ENCODE measurements at regions not wholly inside any gene's neighbourhood (a gene's known extent, or its start where the extent isn't known, plus 50 kb on each side); places are given as distances from the start of the nearest gene placed in this dataset.

DNA sequence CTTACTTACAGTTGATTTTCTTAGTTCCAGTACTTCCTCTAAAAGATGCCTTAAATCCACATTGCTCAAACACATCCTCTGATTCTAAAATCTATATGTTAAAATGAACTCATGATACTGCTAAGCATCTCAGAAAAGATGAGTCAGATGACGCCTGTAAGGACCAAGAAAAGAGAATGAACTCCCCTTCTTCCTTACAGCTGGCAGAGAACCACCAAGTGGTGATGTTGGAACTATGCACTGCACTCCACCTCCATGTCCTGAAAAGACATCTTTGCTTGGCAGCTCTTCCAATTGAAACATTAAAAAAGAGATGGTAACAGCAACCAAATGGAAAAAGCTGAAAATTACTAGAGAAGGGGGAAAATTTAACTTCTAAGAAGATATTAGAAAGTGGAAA is 648.8 kb downstream of the PTPRC start:
- no peak for TF ChIP-seq POLR2AphosphoS5 (IDR thresholded peaks at IDR 0.05; ENCODE audit: low read depth, low read length)
- TF ChIP-seq, protein P1, sequence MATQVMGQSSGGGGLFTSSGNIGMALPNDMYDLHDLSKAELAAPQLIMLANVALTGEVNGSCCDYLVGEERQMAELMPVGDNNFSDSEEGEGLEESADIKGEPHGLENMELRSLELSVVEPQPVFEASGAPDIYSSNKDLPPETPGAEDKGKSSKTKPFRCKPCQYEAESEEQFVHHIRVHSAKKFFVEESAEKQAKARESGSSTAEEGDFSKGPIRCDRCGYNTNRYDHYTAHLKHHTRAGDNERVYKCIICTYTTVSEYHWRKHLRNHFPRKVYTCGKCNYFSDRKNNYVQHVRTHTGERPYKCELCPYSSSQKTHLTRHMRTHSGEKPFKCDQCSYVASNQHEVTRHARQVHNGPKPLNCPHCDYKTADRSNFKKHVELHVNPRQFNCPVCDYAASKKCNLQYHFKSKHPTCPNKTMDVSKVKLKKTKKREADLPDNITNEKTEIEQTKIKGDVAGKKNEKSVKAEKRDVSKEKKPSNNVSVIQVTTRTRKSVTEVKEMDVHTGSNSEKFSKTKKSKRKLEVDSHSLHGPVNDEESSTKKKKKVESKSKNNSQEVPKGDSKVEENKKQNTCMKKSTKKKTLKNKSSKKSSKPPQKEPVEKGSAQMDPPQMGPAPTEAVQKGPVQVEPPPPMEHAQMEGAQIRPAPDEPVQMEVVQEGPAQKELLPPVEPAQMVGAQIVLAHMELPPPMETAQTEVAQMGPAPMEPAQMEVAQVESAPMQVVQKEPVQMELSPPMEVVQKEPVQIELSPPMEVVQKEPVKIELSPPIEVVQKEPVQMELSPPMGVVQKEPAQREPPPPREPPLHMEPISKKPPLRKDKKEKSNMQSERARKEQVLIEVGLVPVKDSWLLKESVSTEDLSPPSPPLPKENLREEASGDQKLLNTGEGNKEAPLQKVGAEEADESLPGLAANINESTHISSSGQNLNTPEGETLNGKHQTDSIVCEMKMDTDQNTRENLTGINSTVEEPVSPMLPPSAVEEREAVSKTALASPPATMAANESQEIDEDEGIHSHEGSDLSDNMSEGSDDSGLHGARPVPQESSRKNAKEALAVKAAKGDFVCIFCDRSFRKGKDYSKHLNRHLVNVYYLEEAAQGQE (IDR thresholded peaks at IDR 0.05; ENCODE audit: insufficient read depth in 1 of 2, low read depth in 2 of 2, low read length in 1 of 2): no peak
- TF ChIP-seq, protein P2, sequence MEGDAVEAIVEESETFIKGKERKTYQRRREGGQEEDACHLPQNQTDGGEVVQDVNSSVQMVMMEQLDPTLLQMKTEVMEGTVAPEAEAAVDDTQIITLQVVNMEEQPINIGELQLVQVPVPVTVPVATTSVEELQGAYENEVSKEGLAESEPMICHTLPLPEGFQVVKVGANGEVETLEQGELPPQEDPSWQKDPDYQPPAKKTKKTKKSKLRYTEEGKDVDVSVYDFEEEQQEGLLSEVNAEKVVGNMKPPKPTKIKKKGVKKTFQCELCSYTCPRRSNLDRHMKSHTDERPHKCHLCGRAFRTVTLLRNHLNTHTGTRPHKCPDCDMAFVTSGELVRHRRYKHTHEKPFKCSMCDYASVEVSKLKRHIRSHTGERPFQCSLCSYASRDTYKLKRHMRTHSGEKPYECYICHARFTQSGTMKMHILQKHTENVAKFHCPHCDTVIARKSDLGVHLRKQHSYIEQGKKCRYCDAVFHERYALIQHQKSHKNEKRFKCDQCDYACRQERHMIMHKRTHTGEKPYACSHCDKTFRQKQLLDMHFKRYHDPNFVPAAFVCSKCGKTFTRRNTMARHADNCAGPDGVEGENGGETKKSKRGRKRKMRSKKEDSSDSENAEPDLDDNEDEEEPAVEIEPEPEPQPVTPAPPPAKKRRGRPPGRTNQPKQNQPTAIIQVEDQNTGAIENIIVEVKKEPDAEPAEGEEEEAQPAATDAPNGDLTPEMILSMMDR (IDR thresholded peaks at IDR 0.05): no peak
- no peak for TF ChIP-seq SIN3A (IDR thresholded peaks at IDR 0.05; ENCODE audit: borderline replicate concordance, insufficient read depth, low read depth, low read length)
- TF ChIP-seq TCF7L2 (IDR thresholded peaks at IDR 0.05; ENCODE audit: low read depth, low read length): no peak
- DNase-seq (ENCODE audit: low read depth, low spot score) (no peak), ATAC-seq (no peak)
- Histone ChIP-seq H3K27ac (ENCODE audit: low read length) (no peak overlapping the region), H3K4me3 (ENCODE audit: low read depth in 2 of 2, low read length in 2 of 2) (no peak overlapping the region), H3K4me1 (ENCODE audit: control insufficient read depth, insufficient read depth, low read length) (no peaks in the 10 kb centered on the region), H3K27me3 (ENCODE audit: control insufficient read depth, insufficient read depth, low read length) (no peaks in the 10 kb centered on the region), H3K36me3 (ENCODE audit: control insufficient read depth, insufficient read depth, low read length) (no peaks in the 10 kb centered on the region), H3K9me3 (ENCODE audit: control insufficient read depth, insufficient read depth, low read depth, low read length) (no peaks in the 10 kb centered on the region)
- ChIA-PET POLR2A (no interaction called here), CTCF (no interaction called here)
- intact Hi-C loops (cut with micrococcal nuclease; ENCODE audit: unreplicated experiment) (no loop called here), in situ Hi-C loops (cut with HindIII; ENCODE audit: low pct_unique_long_range_greater_than_20kb, low sequenced_read_pairs) (no loop called here)
- no TSS peak for BruUV-seq (replicated peaks)

DNA sequence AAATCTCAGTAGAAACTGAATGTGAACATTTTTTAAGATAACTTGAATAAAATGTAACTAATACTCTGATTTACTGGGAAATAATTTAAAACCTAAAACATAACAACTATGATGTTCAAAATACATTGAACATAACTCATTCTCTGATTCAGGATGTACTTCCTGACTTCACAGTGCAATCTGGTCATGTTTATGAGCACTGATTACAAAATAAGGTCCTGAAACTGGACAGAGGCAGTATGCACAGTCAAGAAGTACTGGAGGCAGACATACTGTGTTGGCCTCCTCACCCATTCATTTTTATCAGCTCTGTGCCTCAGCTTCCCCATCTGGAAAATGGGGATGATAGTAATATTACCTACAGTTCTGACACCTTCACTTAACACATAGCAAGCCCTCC is 651.3 kb downstream of the PTPRC start:
- DNase-seq (ENCODE audit: low read depth, low spot score) (no peak), ATAC-seq (no peak)
- BruUV-seq (replicated peaks): no TSS peak
- Histone ChIP-seq H3K4me1 (ENCODE audit: control insufficient read depth, insufficient read depth, low read length) (no peaks in the 10 kb centered on the region), H3K27ac (ENCODE audit: low read length) (no peak overlapping the region), H3K36me3 (ENCODE audit: control insufficient read depth, insufficient read depth, low read length) (no peaks in the 10 kb centered on the region), H3K4me3 (ENCODE audit: low read depth in 2 of 2, low read length in 2 of 2) (no peak overlapping the region), H3K9me3 (ENCODE audit: control insufficient read depth, insufficient read depth, low read depth, low read length) (no peaks in the 10 kb centered on the region), H3K27me3 (ENCODE audit: control insufficient read depth, insufficient read depth, low read length) (no peaks in the 10 kb centered on the region)
- POLR2A ChIA-PET: no interaction called here
- in situ Hi-C loops (cut with HindIII; ENCODE audit: low pct_unique_long_range_greater_than_20kb, low sequenced_read_pairs) (no loop called here), intact Hi-C loops (cut with micrococcal nuclease; ENCODE audit: unreplicated experiment) (no loop called here)
- CTCF ChIA-PET: no interaction called here
- TF ChIP-seq SIN3A (IDR thresholded peaks at IDR 0.05; ENCODE audit: borderline replicate concordance, insufficient read depth, low read depth, low read length) (no peak), TCF7L2 (IDR thresholded peaks at IDR 0.05; ENCODE audit: low read depth, low read length) (no peak), POLR2AphosphoS5 (IDR thresholded peaks at IDR 0.05; ENCODE audit: low read depth, low read length) (no peak)
- TF ChIP-seq, protein P2 (IDR thresholded peaks at IDR 0.05): no peak
- TF ChIP-seq, protein P1 (IDR thresholded peaks at IDR 0.05; ENCODE audit: insufficient read depth in 1 of 2, low read depth in 2 of 2, low read length in 1 of 2): no peak
